Liver (tissue), 8 donors: ENCODE measurements at regions not wholly inside any gene's neighbourhood (a gene's known extent, or its start where the extent isn't known, plus 50 kb on each side); places are given as distances from the start of the nearest gene placed in this dataset.

Source experiments
- DNase-seq: peaks from one replicate; pipeline ENCODE4 v3.0.0-alpha.2; 2017; ENCODE audit warnings: low spot score
- H3K27ac ChIP-seq, 2 donors: one replicate each; pipeline ENCODE4 v1.7.0; 2013; ENCODE audit warnings: inconsistent platforms in 2 of 2, low read length in 2 of 2, control low read depth in 1 of 2, low read depth in 1 of 2, mild to moderate bottlenecking in 1 of 2
- H3K27me3 ChIP-seq, 4 donors: one replicate each; pipeline versions ENCODE4 v1.6.1 to v1.7.0; 2013; ENCODE audit warnings: low read length in 3 of 4, inconsistent platforms in 1 of 4, mild to moderate bottlenecking in 1 of 4, moderate library complexity in 1 of 4; ENCODE audit not compliant: control insufficient read depth in 4 of 4, insufficient read depth in 4 of 4
- H3K36me3 ChIP-seq, 4 donors: one replicate each; pipeline versions ENCODE4 v1.6.1 to v1.7.0; 2013; ENCODE audit warnings: low read length in 3 of 4, mild to moderate bottlenecking in 3 of 4, low read depth in 1 of 4, moderate library complexity in 1 of 4; ENCODE audit not compliant: control insufficient read depth in 4 of 4, insufficient read depth in 3 of 4
- H3K4me1 ChIP-seq, 4 donors: one replicate each; pipeline versions ENCODE4 v1.6.1 to v1.7.0; 2013; ENCODE audit warnings: low read length in 3 of 4, mild to moderate bottlenecking in 3 of 4, moderate library complexity in 1 of 4; ENCODE audit not compliant: control insufficient read depth in 4 of 4, insufficient read depth in 4 of 4
- H3K4me3 ChIP-seq, 3 donors: one replicate each; pipeline versions ENCODE4 v1.6.1 to v1.7.0; 2013; ENCODE audit warnings: low read length in 3 of 3, control low read depth in 1 of 3, low read depth in 1 of 3, mild to moderate bottlenecking in 1 of 3
- H3K9ac ChIP-seq, 2 donors: one replicate each; pipeline ENCODE4 v1.7.0; 2013; ENCODE audit warnings: low read length in 2 of 2, mild to moderate bottlenecking in 2 of 2, moderate library complexity in 2 of 2, control low read depth in 1 of 2, low read depth in 1 of 2
- H3K9me3 ChIP-seq, 4 donors: one replicate each; pipeline versions ENCODE4 v1.6.1 to v1.7.0; 2013; ENCODE audit warnings: low read length in 3 of 4; ENCODE audit not compliant: control insufficient read depth in 4 of 4
- ATF3 ChIP-seq: IDR thresholded peaks from 2 replicates; pipeline ENCODE4 v1.6.1; 2016; ENCODE audit warnings: antibody characterized with exemption
- CTCF ChIP-seq: fragments of 150-350 bp; IDR thresholded peaks from 2 replicates; pipeline ENCODE4 v1.5.1; 2017; ENCODE audit warnings: improper control_type of control experiment, low read depth, low read length; ENCODE audit not compliant: missing input control
- EGR1 ChIP-seq, 2 donors: IDR thresholded peaks; 2 replicates each; pipeline ENCODE4 v1.6.1; 2016 to 2018; ENCODE audit warnings: antibody characterized with exemption in 2 of 2, low read depth in 2 of 2
- FOXA1 ChIP-seq: IDR thresholded peaks from 2 replicates; pipeline ENCODE4 v1.6.1; 2016; ENCODE audit warnings: antibody characterized with exemption
- FOXA2 ChIP-seq: IDR thresholded peaks from 2 replicates; pipeline ENCODE4 v1.6.1; 2016; ENCODE audit warnings: antibody characterized with exemption
- GABPA ChIP-seq, 2 donors: IDR thresholded peaks in 1 of 2; conservative IDR thresholded peaks in 1 of 2; 2 replicates each; pipeline ENCODE4 v1.6.1; 2016; ENCODE audit warnings: antibody characterized with exemption in 2 of 2, mild to moderate bottlenecking in 1 of 2, moderate library complexity in 1 of 2
- HNF4A ChIP-seq, 2 donors: conservative IDR thresholded peaks; 2 replicates each; pipeline ENCODE4 v1.6.1; 2016; ENCODE audit warnings: antibody characterized with exemption in 2 of 2, mild to moderate bottlenecking in 2 of 2
- HNF4G ChIP-seq: IDR thresholded peaks from 2 replicates; pipeline ENCODE4 v1.6.1; 2016; ENCODE audit warnings: antibody characterized with exemption
- MAX ChIP-seq: IDR thresholded peaks from 2 replicates; pipeline ENCODE4 v1.6.1; 2016; ENCODE audit warnings: antibody characterized with exemption
- NR2F2 ChIP-seq: IDR thresholded peaks from 2 replicates; pipeline ENCODE4 v1.6.1; 2016; ENCODE audit warnings: antibody characterized with exemption
- RAD21 ChIP-seq, 2 donors: IDR thresholded peaks; 2 replicates each; pipeline ENCODE4 v1.6.1; 2016; ENCODE audit warnings: antibody characterized with exemption in 2 of 2, mild to moderate bottlenecking in 2 of 2
- REST ChIP-seq: IDR thresholded peaks from 2 replicates; pipeline ENCODE4 v1.6.1; 2016; ENCODE audit warnings: antibody characterized with exemption, mild to moderate bottlenecking
- RXRA ChIP-seq, 2 donors: IDR thresholded peaks; 2 replicates each; pipeline ENCODE4 v1.6.1; 2017 to 2018; ENCODE audit warnings: antibody characterized with exemption in 2 of 2, mild to moderate bottlenecking in 1 of 2
- SP1 ChIP-seq: IDR thresholded peaks from 2 replicates; pipeline ENCODE4 v1.6.1; 2018; ENCODE audit warnings: antibody characterized with exemption, mild to moderate bottlenecking
- TAF1 ChIP-seq: conservative IDR thresholded peaks from 2 replicates; pipeline ENCODE4 v1.6.1; 2016; ENCODE audit warnings: antibody characterized with exemption, mild to moderate bottlenecking
- YY1 ChIP-seq: IDR thresholded peaks from 2 replicates; pipeline ENCODE4 v1.6.1; 2016; ENCODE audit warnings: antibody characterized with exemption, mild to moderate bottlenecking
- ZBTB33 ChIP-seq: IDR thresholded peaks from 2 replicates; pipeline ENCODE4 v1.6.1; 2016; ENCODE audit warnings: antibody characterized with exemption
- WGBS: extraction: QIAGEN DNeasy Blood & Tissue Kit; methylation state at CpG from one replicate; pipeline ENCODE4 v1.1.7; 2013; 5-methylcytosine and 5-hydroxymethylcytosine counted together
- donor health status: healthy.
- donor health status: healthy.
- donor health status: healthy.
- donor health status: healthy.
- donor health status: healthy.

GRCh38 chr3:148079370-148079769, 618.3 kb upstream of the AGTR1 start:
- Histone ChIP-seq H3K4me3 (no peak overlapping the region), H3K36me3 (no peaks in the 10 kb centered on the region)
- 78% methylated on average over 6 of the region's 6 CpGs for WGBS

GRCh38 chr3:148081926-148082325, 615.8 kb upstream of the AGTR1 start:
- Histone ChIP-seq H3K4me3 (no peak overlapping the region), H3K27me3 (no peaks in the 10 kb centered on the region), H3K9ac (no peak overlapping the region), H3K9me3 (no peaks in the 10 kb centered on the region), H3K36me3 (no peaks in the 10 kb centered on the region), H3K27ac (no peak overlapping the region), H3K4me1 (no peaks in the 10 kb centered on the region)
- TF ChIP-seq HNF4A (conservative IDR thresholded peaks at IDR 0.05) (no peak), MAX (no peak), RAD21 (IDR thresholded peaks at IDR 0.05) (no peak), CTCF (no peak), SP1 (no peak), RXRA (IDR thresholded peaks at IDR 0.05) (no peak), YY1 (no peak), ATF3 (no peak), REST (no peak), ZBTB33 (no peak), NR2F2 (no peak), FOXA1 (no peak), EGR1 (IDR thresholded peaks at IDR 0.05; ENCODE audit: low read depth in 2 of 2) (no peak), FOXA2 (no peak), TAF1 (no peak), GABPA (IDR thresholded peaks at IDR 0.05 in 1 of 2, conservative IDR thresholded peaks at IDR 0.05 in 1 of 2) (no peak), HNF4G (no peak)
- no peak for DNase-seq
- 97% methylated on average over 1 of the region's 1 CpG for WGBS

More at GRCh38 chr3:148079370-148079769, 618.3 kb upstream of the AGTR1 start:
- Histone ChIP-seq H3K9ac (no peak overlapping the region), H3K27me3 (no peaks in the 10 kb centered on the region), H3K9me3 (no peaks in the 10 kb centered on the region), H3K4me1 (no peaks in the 10 kb centered on the region), H3K27ac (no peak overlapping the region)
- TF ChIP-seq RXRA (IDR thresholded peaks at IDR 0.05): no peak
- TF ChIP-seq HNF4A (conservative IDR thresholded peaks at IDR 0.05): no peak
- no peak for TF ChIP-seq ATF3
- TF ChIP-seq NR2F2: no peak
- TF ChIP-seq FOXA2: no peak
- TF ChIP-seq ZBTB33: no peak
- DNase-seq: no peak
